ENCODE measurements at regions not wholly inside any gene's neighbourhood (a gene's known extent, or its start where the extent isn't known, plus 50 kb on each side); places are given as distances from the start of the nearest gene placed in this dataset.

DNA sequence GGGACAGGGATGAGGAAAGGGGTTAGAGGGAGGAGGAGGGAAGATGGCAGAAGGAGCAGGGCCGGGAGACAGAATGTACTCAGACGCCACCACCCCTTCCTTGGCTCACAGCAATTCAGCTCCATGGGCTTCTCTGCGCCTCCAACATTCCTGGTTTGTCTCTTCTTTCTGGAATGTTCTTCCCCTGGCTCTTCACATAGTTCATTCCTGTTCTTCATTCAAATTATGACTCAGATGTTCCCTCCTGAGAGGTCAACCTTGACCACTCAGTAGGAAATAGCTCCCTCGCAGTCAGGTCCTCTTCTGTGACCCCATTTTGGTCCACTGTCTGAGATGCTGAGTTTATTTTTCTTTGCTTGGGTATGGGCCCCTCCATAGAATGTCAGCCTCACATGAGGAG, 203.2 kb downstream of the C1orf94 start:
- TF ChIP-seq, protein P1, sequence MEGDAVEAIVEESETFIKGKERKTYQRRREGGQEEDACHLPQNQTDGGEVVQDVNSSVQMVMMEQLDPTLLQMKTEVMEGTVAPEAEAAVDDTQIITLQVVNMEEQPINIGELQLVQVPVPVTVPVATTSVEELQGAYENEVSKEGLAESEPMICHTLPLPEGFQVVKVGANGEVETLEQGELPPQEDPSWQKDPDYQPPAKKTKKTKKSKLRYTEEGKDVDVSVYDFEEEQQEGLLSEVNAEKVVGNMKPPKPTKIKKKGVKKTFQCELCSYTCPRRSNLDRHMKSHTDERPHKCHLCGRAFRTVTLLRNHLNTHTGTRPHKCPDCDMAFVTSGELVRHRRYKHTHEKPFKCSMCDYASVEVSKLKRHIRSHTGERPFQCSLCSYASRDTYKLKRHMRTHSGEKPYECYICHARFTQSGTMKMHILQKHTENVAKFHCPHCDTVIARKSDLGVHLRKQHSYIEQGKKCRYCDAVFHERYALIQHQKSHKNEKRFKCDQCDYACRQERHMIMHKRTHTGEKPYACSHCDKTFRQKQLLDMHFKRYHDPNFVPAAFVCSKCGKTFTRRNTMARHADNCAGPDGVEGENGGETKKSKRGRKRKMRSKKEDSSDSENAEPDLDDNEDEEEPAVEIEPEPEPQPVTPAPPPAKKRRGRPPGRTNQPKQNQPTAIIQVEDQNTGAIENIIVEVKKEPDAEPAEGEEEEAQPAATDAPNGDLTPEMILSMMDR (IDR thresholded peaks at IDR 0.05; ENCODE audit: unreplicated experiment): no peak
- Mint-ChIP-seq H3K27ac (no peak overlapping the region), H3K4me3 (no peak overlapping the region), H3K9me3 (peaks cover 4% of the 10 kb centered on the region), H3K4me1 (peaks cover 35% of the 10 kb centered on the region), H3K27me3 (ENCODE audit: low read depth) (peaks cover 36% of the 10 kb centered on the region), H3K36me3 (no peaks in the 10 kb centered on the region)
- no peak for DNase-seq (ENCODE audit: low spot score in 2 of 2, unreplicated experiment in 2 of 2)

DNA sequence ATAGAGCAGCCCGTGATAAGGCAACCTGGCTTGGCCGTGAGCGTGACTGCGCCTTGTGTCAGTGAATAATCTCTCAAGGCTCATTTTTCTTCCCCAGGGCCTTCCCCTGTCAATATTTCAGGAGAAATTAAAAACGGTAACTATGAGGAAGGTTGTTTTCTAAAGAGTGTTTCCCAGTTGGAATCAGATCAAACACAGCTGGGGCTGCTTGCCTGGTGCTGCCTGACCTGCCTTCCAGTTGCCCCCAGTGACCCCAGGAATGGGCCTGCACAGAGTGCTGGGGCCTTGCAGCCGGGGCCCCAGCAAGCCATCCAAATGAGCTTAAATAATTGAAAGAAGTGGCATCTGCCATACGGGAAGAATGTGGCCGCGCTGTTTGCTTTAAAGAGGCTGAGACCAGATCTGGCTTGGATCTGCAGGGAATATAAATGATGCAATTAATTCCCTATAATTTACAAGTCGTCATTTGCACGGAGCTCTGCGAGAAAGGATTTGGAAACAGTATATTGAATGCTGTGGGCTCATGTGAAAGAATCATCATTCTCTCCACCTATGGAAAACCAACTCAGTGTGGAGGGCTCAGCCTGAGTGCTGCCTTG, 203.9 kb downstream of the C1orf94 start:
- TF ChIP-seq, protein P1 (IDR thresholded peaks at IDR 0.05; ENCODE audit: unreplicated experiment): no peak
- peaks cover 37% of the 10 kb centered on the region for H3K27me3 Mint-ChIP-seq (ENCODE audit: low read depth)
- no peaks in the 10 kb centered on the region for H3K36me3 Mint-ChIP-seq
- peaks cover 4% of the 10 kb centered on the region for H3K9me3 Mint-ChIP-seq
- H3K4me3 Mint-ChIP-seq: no peak overlapping the region
- H3K4me1 Mint-ChIP-seq: peaks cover 35% of the 10 kb centered on the region
- DNase-seq (ENCODE audit: low spot score in 2 of 2, unreplicated experiment in 2 of 2): no peak
- no peak overlapping the region for H3K27ac Mint-ChIP-seq

DNA sequence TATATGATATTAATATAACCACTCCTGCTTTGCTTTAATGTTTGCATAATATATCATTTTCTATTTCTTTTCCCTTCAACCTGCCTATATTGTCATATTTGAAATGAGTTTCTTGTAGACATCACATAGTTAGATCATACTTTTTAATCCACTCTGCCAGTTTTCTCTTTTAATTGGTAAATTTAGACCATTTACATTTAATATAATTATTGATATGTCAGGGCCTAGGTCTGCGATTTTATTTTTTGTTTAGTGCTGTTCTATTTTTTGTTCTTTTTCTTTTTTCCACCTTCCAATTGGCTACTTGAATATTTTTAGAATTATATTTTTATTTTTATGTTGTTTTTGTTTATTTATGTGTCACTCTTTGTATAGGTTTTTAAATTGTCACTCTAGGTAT, 213.3 kb downstream of the C1orf94 start:
- TF ChIP-seq, protein P1 (IDR thresholded peaks at IDR 0.05; ENCODE audit: unreplicated experiment): no peak
- H3K36me3 Mint-ChIP-seq: no peaks in the 10 kb centered on the region
- H3K4me1 Mint-ChIP-seq: no peaks in the 10 kb centered on the region
- H3K27ac Mint-ChIP-seq: no peak overlapping the region
- peaks cover 25% of the 10 kb centered on the region for H3K9me3 Mint-ChIP-seq
- H3K4me3 Mint-ChIP-seq: no peak overlapping the region
- DNase-seq (ENCODE audit: low spot score in 2 of 2, unreplicated experiment in 2 of 2): no peak
- H3K27me3 Mint-ChIP-seq (ENCODE audit: low read depth): peaks cover 7% of the 10 kb centered on the region

DNA sequence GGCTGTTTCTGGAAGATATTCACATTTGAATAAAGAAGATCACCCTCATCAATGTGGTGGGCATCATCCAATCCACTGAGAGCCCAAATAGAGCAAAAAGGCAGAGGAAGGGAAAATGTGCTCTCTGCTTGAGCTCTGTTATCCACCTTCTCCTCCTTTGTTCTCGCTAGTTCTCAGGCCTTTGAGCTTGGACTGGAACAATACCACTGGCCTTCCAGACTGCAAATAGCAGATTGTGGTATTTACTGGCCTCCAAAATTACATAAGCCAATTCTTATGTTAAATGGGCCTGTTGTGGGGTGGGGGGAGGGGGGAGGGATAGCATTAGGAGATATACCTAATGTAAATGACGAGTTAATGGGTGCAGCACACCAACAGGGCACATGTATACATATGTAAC, 219.3 kb downstream of the C1orf94 start:
- H3K27me3 Mint-ChIP-seq (ENCODE audit: low read depth): peaks cover 9% of the 10 kb centered on the region
- DNase-seq (ENCODE audit: low spot score in 2 of 2, unreplicated experiment in 2 of 2): no peak
- H3K4me1 Mint-ChIP-seq: no peaks in the 10 kb centered on the region
- peaks cover 4% of the 10 kb centered on the region for H3K9me3 Mint-ChIP-seq
- no peak overlapping the region for H3K4me3 Mint-ChIP-seq
- no peak overlapping the region for H3K27ac Mint-ChIP-seq
- TF ChIP-seq, protein P1 (IDR thresholded peaks at IDR 0.05; ENCODE audit: unreplicated experiment): no peak
- H3K36me3 Mint-ChIP-seq: no peaks in the 10 kb centered on the region

DNA sequence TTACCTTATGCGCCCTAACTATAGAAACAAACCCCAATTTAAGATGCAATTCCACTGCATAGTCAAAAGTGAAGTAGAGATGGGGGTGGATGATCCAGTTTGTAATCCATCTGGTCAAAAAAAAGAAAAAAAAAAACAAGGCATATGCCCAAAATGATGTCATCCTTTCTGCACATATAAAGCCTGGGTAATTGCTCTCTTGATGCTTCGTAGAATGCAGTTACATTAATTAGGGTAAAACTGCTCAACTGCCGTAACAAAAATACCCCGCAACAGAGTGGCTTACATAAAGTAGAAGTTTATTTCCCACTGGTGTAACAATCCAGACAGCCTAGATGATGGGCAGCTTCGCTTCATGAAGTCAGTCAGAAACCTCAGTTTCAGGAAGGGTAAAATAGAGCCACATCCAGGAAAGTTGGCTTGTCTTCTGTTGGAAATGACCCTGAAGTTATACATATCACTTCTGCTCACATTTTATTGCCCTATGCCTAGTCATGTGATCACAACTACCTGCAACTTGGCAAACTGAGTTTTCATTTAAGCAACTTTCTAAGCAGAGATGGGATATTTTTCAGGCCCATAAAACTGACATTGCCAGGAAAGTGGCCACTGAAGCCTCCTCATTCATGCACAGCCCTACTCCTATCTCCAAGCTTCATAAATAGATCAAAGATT, 221.7 kb downstream of the C1orf94 start:
- Mint-ChIP-seq H3K4me3 (no peak overlapping the region), H3K4me1 (no peaks in the 10 kb centered on the region), H3K9me3 (no peaks in the 10 kb centered on the region), H3K27me3 (ENCODE audit: low read depth) (peaks cover 6% of the 10 kb centered on the region), H3K36me3 (no peaks in the 10 kb centered on the region), H3K27ac (no peak overlapping the region)
- no peak for DNase-seq (ENCODE audit: low spot score in 2 of 2, unreplicated experiment in 2 of 2)
- TF ChIP-seq, protein P1 (IDR thresholded peaks at IDR 0.05; ENCODE audit: unreplicated experiment): no peak

Data from mesothelial cell of epicardium (in vitro differentiated cells).